ENCODE measurements at regions not wholly inside any gene's neighbourhood (a gene's known extent, or its start where the extent isn't known, plus 50 kb on each side); places are given as distances from the start of the nearest gene placed in this dataset.

GRCh38 chr2:239792405-239793084 is 232.6 kb downstream of the NDUFA10 start:
- TF ChIP-seq CTCF (IDR thresholded peaks at IDR 0.05) = no peak
- no peak for TF ChIP-seq ZFX (IDR thresholded peaks at IDR 0.05; ENCODE audit: borderline replicate concordance)

Data from 22Rv1 (cell line).